ENCODE measurements at regions not wholly inside any gene's neighbourhood (a gene's known extent, or its start where the extent isn't known, plus 50 kb on each side); places are given as distances from the start of the nearest gene placed in this dataset.

GRCh38 chr12:39064708-39065107 is 159.3 kb upstream of the CPNE8 start:
- no peak overlapping the region for H3K23ac ChIP-seq (ENCODE audit: insufficient read length, low read depth, low read length)
- H3K27me3 ChIP-seq (ENCODE audit: insufficient read depth, low read length), result no peaks in the 10 kb centered on the region; the same call in 1 of the 2 replicates
- no peak overlapping the region for H3K27ac Mint-ChIP-seq
- no peaks in the 10 kb centered on the region for H3K79me2 ChIP-seq (ENCODE audit: insufficient read depth, low read length)
- H4K8ac ChIP-seq (replicated peaks; ENCODE audit: insufficient read length, low read depth, low read length), result no peak overlapping the region
- no peaks in the 10 kb centered on the region for H3K4me1 ChIP-seq (ENCODE audit: insufficient read depth, low read length)
- H3K9me3 Mint-ChIP-seq, result peaks cover 3 to 4% of the 10 kb centered on the region in 2 experiments; a peak in 2 of 5 replicates
- no peaks in the 10 kb centered on the region for H3K79me1 ChIP-seq (ENCODE audit: insufficient read depth, low read depth, low read length, poor library complexity, severe bottlenecking)
- no peak for TF ChIP-seq CTCF (conservative IDR thresholded peaks at IDR 0.05)
- no peaks in the 10 kb centered on the region for H3K23me2 ChIP-seq (ENCODE audit: insufficient read length, low read depth, low read length, poor library complexity, severe bottlenecking)
- H3K4ac ChIP-seq (ENCODE audit: low read depth, low read length), result no peak overlapping the region
- H3K4me2 ChIP-seq (ENCODE audit: insufficient read depth, insufficient read length, low read length), result no peak overlapping the region
- peaks cover 0 to 5% (median 0%) of the 10 kb centered on the region in 3 experiments; a peak in 2 of 7 replicates for H3K36me3 Mint-ChIP-seq (ENCODE audit: insufficient read depth in 1 of 3, low read depth in 3 of 3)
- H3K27me3 Mint-ChIP-seq (ENCODE audit: low read depth), result no peaks in the 10 kb centered on the region
- H2AFZ ChIP-seq (ENCODE audit: low read length), result no peak overlapping the region
- no peak overlapping the region for H3K18ac ChIP-seq (ENCODE audit: insufficient read length, low read depth, low read length)
- H2BK5ac ChIP-seq (ENCODE audit: insufficient read length, low read length), result no peak overlapping the region
- no peak overlapping the region for H3K56ac ChIP-seq (ENCODE audit: insufficient read length, low read depth, low read length)
- no peak for DNase-seq
- H3K9me3 ChIP-seq (ENCODE audit: control insufficient read depth, low read depth, low read length), result no peaks in the 10 kb centered on the region
- H4K20me1 ChIP-seq (ENCODE audit: control insufficient read depth, insufficient read depth, insufficient read length), result no peaks in the 10 kb centered on the region
- WGBS (ENCODE audit: extremely low coverage, insufficient read length, low lambda C conversion rate), result no CpG with 5 or more reads among the region's 7 CpGs
- H4K91ac ChIP-seq (ENCODE audit: insufficient read length, low read depth, low read length), result no peak overlapping the region
- H2BK20ac ChIP-seq (ENCODE audit: low read depth, low read length, poor library complexity, severe bottlenecking), result no peak overlapping the region
- H3K4me3 Mint-ChIP-seq, result no peak overlapping the region
- H3K14ac ChIP-seq (ENCODE audit: insufficient read depth, low read length), result no peak overlapping the region
- H4K5ac ChIP-seq (ENCODE audit: insufficient read length, low read depth, low read length), result no peak overlapping the region
- H2BK15ac ChIP-seq (ENCODE audit: low read depth, low read length), result no peak overlapping the region
- H2AK5ac ChIP-seq (ENCODE audit: insufficient read length, low read length), result no peak overlapping the region
- H3K9ac ChIP-seq (ENCODE audit: extremely low read depth, insufficient read length, low read length), result no peak overlapping the region
- no peak overlapping the region for H3K27ac ChIP-seq (ENCODE audit: insufficient read length, low read depth, low read length)
- peaks cover 4 to 5% of the 10 kb centered on the region in 2 experiments; a peak in 3 of 4 replicates for H3K4me1 Mint-ChIP-seq
- no peak overlapping the region for H3T11ph ChIP-seq (ENCODE audit: low read length)
- H2BK120ac ChIP-seq (ENCODE audit: low read depth, low read length, poor library complexity, severe bottlenecking), result no peak overlapping the region
- no peak overlapping the region for H2BK12ac ChIP-seq (ENCODE audit: insufficient read length, low read depth, low read length)

All from H9 (cell line).